Type B pancreatic cell (in vitro differentiated cells): ENCODE measurements at regions not wholly inside any gene's neighbourhood (a gene's known extent, or its start where the extent isn't known, plus 50 kb on each side); places are given as distances from the start of the nearest gene placed in this dataset.

Experiments used
- DNase-seq: peaks from one replicate; pipeline ENCODE4 v3.0.0; 2021; ENCODE audit warnings: mixed read lengths; ENCODE audit not compliant: unreplicated experiment; ENCODE audit errors: extremely low spot score
- H3K27ac Mint-ChIP-seq: 2 replicates; pipeline ENCODE4 v1.8.0; 2021; ENCODE audit warnings: mild to moderate bottlenecking, mixed read lengths
- H3K27me3 Mint-ChIP-seq: 2 replicates; pipeline ENCODE4 v1.8.0; 2021; ENCODE audit warnings: mixed read lengths
- H3K36me3 Mint-ChIP-seq: 2 replicates; pipeline ENCODE4 v1.8.0; 2021; ENCODE audit warnings: mixed read lengths
- H3K4me1 Mint-ChIP-seq: one replicate; pipeline ENCODE4 v1.8.0; 2021; ENCODE audit warnings: mixed read lengths; ENCODE audit not compliant: unreplicated experiment
- H3K4me3 Mint-ChIP-seq: 2 replicates; pipeline ENCODE4 v1.8.0; 2021; ENCODE audit warnings: mild to moderate bottlenecking, mixed read lengths
- H3K9me3 Mint-ChIP-seq: 2 replicates; pipeline ENCODE4 v1.8.0; 2021; ENCODE audit warnings: mixed read lengths
- CTCF ChIP-seq: fragments of 200-600 bp; sonication (generic); conservative IDR thresholded peaks from 2 replicates; pipeline ENCODE4 v1.5.0; 2021; ENCODE audit warnings: antibody characterized with exemption, mild to moderate bottlenecking

GRCh38 chr5:159450417-159450816 lies 120.1 kb upstream of the IL12B start:
- peaks cover 4% of the 10 kb centered on the region for H3K9me3 Mint-ChIP-seq
- no peak for DNase-seq
- H3K36me3 Mint-ChIP-seq = no peaks in the 10 kb centered on the region
- no peak overlapping the region for H3K4me3 Mint-ChIP-seq
- H3K27ac Mint-ChIP-seq = no peak overlapping the region
- peaks cover 9% of the 10 kb centered on the region for H3K27me3 Mint-ChIP-seq
- TF ChIP-seq CTCF = no peak
- H3K4me1 Mint-ChIP-seq = peaks cover 13% of the 10 kb centered on the region

- Mint-ChIP-seq H3K9me3 (peaks cover 4% of the 10 kb centered on the region), H3K36me3 (no peaks in the 10 kb centered on the region), H3K27ac (no peak overlapping the region), H3K4me3 (no peak overlapping the region), H3K27me3 (peaks cover 9% of the 10 kb centered on the region), H3K4me1 (peaks cover 13% of the 10 kb centered on the region)
- TF ChIP-seq CTCF = no peak
- no peak for DNase-seq
Observed at GRCh38 chr5:159451197-159452052, 121.1 kb upstream of the IL12B start.

GRCh38 chr5:159452480-159453167 lies 122.3 kb upstream of the IL12B start:
- Mint-ChIP-seq H3K36me3 (no peaks in the 10 kb centered on the region), H3K4me1 (peaks cover 13% of the 10 kb centered on the region), H3K4me3 (no peak overlapping the region), H3K27ac (peak overlapping the region; percentile 39), H3K27me3 (peaks cover 8% of the 10 kb centered on the region), H3K9me3 (peaks cover 4% of the 10 kb centered on the region)
- no peak for DNase-seq
- no peak for TF ChIP-seq CTCF

- H3K36me3 Mint-ChIP-seq = no peaks in the 10 kb centered on the region
- no peak for TF ChIP-seq CTCF
- peaks cover 8% of the 10 kb centered on the region for H3K27me3 Mint-ChIP-seq
- H3K4me1 Mint-ChIP-seq = peaks cover 13% of the 10 kb centered on the region
- H3K27ac Mint-ChIP-seq = no peak overlapping the region
- H3K9me3 Mint-ChIP-seq = peaks cover 4% of the 10 kb centered on the region
- H3K4me3 Mint-ChIP-seq = no peak overlapping the region
- no peak for DNase-seq
Observed at GRCh38 chr5:159453209-159453608, 122.9 kb upstream of the IL12B start.

GRCh38 chr5:159456261-159456660 lies 126.0 kb upstream of the IL12B start:
- Mint-ChIP-seq H3K4me3 (no peak overlapping the region), H3K36me3 (no peaks in the 10 kb centered on the region), H3K27me3 (peaks cover 8% of the 10 kb centered on the region), H3K9me3 (peaks cover 4% of the 10 kb centered on the region), H3K4me1 (peaks cover 23% of the 10 kb centered on the region), H3K27ac (no peak overlapping the region)
- DNase-seq = no peak
- TF ChIP-seq CTCF = no peak
